Activated T-helper 1 cell treated with anti-CD3 and anti-CD28 coated beads, Interleukin-2, amount 50 U/mL, for 16 hours (primary cell): ENCODE measurements at regions not wholly inside any gene's neighbourhood (a gene's known extent, or its start where the extent isn't known, plus 50 kb on each side); places are given as distances from the start of the nearest gene placed in this dataset.
"Not testable (repeated sequence)": the region's sequence is repeated elsewhere in the genome, so short reads cannot be mapped to it uniquely, and the experiment has no call there.

Experiments
- DNase-seq, 2 donors: peaks; one replicate each; pipeline ENCODE4 v3.0.0-alpha.2; 2020; ENCODE audit warnings: low read depth in 1 of 2, low spot score in 1 of 2

DNA sequence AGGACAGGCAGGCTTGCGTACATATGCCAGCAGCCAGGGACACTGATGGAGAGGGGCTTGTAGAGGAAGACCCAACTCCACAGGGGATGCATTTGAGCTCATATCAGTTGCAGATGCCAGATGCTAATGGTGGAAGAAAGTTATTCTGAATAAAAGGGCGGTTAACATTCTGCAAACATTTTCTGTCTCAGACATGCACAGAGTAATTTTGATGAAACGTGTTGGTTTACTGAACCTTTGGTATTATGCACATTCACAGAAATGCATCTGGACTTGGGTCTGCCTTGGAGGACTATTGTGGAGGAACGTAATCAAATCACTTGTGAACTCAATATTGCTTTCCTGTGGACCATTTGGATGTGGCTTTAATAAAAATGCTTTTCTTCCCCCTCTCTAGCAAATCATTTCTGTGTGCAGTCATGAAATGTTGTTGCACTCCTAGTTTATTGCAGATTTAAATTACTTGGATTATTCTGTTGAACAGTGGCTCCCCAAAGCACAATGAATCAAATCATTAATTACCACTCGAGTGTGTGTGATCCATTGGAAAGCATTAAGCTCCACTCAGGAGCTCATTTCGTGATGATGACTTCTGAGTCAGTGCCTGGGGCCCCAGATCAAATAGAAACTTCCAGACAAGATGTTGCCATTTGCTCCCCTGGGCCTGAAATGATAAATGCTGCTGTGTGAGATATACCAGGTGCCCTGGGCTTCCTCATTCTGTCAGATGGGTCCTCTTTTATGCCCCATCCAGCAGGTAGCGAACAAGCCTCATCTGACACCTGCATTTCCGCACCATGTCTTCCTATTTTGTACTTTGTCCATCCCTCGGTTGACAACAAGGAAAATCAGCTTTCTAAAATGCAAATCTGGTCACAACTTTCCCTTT, 697.0 kb upstream of the HS6ST1 start:
- DNase-seq = no peak

DNA sequence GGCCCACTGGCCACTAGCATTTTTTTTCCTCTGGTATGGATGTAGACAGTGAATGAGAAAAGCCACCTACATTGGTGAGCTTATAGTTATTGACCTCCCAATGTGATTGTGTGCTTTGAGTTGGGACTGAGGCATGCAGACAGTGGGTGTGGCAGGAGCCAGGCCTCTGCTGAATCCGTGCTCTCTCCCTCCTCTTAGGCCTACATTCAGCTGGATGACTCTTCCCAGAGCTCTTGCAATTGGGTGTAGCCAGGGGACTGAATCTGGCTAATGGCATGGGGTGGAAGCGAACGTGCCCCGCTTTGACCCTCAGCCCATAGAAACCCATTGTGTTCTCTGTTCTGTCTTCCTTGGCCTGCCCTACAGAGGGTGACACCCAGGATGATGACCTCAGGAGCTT, 698.3 kb upstream of the HS6ST1 start:
- DNase-seq = no peak

- no peak for DNase-seq
Measured at GRCh38 chr2:129024796-129025195, 706.1 kb upstream of the HS6ST1 start.

DNA sequence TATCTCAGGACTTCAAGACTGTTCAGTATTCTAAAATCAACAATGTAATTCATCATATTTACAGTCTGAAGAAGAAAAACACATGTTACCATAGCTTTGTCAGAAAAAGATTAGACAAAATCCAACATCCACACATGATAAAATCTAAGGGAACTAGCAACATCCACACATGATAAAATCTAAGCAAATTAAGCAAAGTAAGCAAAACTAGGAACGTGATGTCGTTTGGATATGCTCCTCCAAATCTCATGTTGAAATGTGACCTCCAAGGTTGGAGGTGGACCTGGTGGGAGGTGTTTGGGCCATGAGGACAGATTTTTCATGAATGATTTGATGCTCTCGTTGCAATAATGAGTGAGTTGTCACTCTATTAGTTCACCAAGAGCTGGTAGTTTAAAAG, 717.3 kb upstream of the HS6ST1 start:
- no peak for DNase-seq

DNA sequence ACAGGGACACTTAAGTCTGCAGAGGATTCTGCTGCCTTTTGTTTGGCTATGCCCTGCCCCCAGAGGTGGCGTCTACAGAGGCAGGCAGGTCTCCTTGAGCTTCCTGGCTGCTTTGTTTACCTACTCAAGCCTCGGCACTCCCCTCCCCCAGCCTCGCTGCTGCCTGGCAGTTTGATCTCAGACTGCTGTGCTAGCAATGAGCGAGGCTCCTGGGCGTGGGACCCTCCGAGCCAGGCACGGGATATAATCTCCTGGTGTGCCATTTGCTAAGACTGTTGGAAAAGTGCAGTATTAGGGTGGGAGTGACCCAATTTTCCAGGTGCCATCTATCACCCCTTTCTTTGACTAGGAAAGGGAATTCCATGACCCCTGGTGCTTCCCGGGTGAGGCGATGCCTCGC, 725.0 kb upstream of the HS6ST1 start:
- DNase-seq = not testable (repeated sequence)

GRCh38 chr2:129046475-129046874, 727.8 kb upstream of the HS6ST1 start:
- DNase-seq = not testable (repeated sequence)

DNA sequence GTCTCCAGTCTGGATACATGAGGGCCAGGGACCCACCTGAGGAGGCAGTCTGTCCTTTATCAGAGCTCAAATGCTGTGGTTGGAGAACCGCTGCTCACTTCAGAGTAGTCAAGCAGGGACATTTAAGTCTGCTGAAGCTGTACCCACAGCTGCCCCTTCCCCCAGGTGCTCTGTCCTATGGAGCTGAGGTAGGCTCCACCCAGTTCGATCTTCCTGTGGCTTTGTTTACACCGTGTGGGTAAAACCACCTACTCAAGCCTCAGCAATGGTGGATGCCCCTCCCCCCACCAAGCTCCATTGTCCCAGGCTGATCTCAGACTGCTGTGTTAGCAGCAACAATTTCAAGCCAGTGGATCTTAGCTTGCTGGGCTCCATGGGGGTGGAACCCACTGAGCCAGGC, 731.4 kb upstream of the HS6ST1 start:
- no peak for DNase-seq

DNA sequence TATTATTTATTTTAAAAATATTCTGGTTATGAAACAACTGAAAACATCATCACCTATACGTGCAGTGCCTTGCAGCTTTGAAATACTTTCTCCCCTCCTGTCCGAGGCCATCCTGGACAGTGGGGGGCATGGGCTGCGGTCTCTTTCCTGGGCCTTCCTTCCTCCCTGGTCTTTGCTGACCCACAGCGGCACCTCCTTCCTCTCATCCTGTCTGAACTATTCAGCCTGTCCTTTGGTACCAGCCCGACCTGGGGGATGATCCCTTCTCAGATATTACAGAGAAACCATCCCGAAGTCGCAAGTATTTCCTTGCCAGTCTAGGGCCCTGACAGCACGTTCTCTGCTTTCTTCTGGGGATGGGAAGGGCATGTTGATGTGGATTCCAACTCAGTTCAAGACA, 736.6 kb upstream of the HS6ST1 start:
- DNase-seq = no peak

DNA sequence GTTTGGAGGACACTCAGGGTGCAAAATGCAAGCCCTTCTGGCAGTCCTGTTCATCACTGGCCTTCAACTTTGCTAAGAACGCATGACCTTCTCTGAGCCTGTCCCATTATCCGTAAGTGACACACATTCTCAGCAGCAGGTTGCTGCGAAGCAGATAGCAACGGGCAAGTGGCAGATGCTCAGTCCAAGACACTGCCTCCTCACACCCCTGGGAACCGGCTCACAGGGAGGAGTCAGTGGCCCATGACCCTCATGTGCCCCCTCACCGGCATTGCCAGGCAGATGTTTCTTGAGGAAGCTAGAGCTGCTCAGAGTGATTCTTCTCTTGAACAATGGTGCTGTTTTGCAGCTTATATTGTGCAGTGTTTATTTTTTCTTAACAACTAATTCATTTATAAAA, 737.2 kb upstream of the HS6ST1 start:
- no peak for DNase-seq

DNA sequence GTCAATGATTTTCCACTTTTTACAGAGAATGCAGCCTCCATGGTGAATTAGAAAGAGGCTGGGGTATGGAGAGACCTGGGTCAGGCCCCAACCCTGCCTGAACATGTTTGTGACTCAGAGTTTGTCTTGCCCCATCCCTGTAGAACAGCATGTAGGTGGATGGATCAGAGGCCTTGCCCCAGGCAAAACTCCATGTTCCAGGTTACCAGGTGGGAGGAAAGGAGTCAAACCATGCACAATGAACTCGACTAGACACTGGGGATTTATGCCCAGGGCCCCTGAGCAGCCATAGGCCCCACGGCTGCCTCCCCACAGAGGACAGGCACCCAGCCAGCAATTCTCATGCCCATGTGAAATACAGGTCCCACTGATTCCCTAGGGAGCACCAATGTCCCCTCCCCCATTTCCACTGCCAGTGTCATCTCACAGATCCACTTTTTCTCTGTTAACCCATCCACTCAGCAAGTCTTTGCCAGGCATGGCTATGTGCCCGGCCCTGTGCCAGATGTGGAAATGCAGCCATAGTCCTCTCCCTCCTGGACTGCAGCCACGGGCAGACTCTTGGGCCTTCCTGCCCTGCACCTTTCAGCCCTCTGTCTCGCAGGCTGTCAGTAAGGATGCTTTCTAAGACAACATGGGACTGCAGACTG, 737.8 kb upstream of the HS6ST1 start:
- no peak for DNase-seq

DNA sequence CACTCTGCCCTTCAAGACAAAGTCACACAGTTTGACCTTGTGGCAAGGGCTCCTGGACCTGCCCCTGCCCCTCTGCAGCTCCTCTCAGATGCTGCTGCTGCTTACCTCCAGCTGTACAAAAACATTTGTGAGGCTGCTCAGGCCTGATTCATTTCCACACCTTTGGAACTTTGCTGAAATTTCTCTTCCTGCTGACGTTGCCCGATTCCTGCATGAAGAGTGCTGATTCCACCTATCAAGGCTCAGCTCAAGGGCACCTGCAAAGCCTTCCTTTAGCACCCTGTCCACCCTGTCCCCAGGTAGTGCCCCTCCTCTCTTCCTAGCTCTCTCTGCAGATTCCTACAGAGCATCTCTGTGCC, 738.3 kb upstream of the HS6ST1 start:
- no peak for DNase-seq

GRCh38 chr2:129058981-129059380, 740.3 kb upstream of the HS6ST1 start:
- no peak for DNase-seq

- DNase-seq = no peak
Measured at GRCh38 chr2:129059476-129059875, 740.8 kb upstream of the HS6ST1 start.

DNA sequence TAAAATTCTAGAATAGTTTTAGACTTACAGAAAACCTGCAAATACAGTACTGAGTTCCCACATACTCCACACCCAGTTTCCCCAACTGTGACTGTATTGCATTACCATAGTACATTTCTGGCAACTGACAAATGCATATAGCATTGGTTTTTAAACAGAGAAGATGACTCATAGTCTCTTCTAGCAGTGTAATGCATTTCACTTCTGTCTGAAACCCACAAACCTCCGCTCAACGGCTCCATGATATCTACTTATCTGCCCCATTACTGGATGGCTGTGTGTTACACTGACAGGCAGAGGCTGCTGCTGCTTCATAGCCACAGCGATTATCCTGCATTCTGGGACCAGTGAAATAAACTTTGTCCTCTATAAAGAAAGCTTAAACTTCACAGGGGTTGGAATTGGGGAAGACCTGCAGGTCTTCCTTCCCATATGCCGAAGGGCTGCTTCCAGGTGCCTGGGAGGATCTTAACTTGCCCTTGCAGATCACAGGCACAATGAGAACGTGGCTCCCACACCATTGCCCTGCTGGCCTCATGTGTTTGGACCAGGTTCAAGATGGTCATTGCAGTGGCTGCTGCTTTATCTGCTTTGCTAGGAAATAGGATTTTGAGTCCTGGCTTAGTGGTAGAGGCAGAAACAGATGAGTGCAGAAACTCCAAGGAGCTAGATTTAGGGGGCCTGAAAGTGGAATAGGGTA, 742.6 kb upstream of the HS6ST1 start:
- DNase-seq = no peak

- no peak for DNase-seq
Measured at GRCh38 chr2:129061769-129062121, 743.1 kb upstream of the HS6ST1 start.

DNA sequence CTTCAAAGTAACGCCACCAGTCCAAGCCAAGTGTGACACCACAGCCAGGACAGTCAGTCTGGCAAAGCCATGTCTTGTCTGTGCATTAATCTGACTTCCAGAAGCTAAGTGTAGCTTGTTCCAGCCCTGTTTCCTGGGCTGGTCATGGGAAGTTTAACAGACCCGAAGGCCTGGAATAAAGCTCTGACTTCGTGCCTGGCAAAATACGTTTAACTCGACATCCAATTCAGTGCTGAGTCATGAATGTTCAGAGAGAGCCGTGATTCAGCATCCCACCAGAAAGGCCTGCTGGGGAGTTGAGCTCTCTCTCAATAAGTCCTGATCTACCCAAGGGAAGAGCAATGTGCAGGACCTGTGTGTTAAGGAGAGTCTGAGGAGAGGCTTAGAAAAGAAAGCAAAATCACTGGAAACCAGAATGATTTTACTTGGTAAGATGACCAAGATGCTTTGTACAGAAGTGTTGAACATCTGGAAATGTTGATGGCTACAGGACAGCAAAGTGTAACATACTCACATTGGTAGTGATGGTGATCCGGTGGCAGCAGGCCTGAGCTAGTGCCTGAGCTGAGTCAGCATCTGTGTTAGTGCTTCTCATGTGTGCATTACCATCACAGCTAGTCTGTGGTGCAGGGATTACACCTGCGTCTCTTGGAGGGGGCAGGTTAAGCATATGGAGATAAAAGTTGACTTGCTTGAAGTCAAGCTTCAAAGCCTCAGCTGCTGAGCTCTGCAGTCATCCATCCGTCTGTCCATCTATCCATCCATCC, 743.7 kb upstream of the HS6ST1 start:
- DNase-seq = no peak

- DNase-seq = no peak
Measured at GRCh38 chr2:129067070-129067469, 748.4 kb upstream of the HS6ST1 start.

DNA sequence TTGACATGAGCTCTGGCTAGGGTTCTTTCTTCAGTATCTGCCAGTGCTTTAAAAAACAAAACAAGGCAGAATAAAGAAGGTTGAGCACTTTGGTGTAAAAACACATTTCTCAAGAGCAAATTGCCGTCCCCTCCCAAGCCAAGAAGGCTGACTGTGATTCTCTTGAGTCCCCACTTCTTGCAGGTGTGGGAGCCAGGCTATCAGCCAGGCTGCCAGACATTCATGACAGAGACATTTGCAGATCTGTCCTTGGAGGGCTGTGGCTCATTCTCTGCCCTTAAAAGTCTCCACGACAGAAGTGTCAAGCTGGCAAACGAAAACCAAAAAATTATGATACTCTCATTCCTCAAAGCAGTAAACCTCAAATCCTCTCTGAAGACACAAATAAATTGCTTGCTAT, 749.3 kb upstream of the HS6ST1 start:
- no peak for DNase-seq

DNA sequence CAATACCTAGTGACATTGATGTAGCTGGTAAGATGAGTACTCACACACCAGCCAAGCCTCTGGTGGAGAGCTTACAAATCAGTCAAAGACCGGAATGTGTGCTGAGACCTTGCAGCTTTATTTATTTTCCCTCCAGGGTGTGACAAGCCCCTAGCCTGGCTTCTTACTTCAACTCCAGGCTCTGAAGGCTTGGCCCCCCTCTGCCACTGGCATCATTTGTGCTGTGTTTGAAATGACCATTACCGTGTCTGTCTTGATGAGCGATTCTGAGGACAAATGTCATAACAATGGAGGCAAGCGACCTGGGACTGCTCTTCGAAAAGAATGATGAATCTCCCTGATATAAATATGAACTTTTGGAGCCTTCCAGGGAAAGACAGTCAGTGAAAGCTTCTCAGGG, 749.9 kb upstream of the HS6ST1 start:
- no peak for DNase-seq

DNA sequence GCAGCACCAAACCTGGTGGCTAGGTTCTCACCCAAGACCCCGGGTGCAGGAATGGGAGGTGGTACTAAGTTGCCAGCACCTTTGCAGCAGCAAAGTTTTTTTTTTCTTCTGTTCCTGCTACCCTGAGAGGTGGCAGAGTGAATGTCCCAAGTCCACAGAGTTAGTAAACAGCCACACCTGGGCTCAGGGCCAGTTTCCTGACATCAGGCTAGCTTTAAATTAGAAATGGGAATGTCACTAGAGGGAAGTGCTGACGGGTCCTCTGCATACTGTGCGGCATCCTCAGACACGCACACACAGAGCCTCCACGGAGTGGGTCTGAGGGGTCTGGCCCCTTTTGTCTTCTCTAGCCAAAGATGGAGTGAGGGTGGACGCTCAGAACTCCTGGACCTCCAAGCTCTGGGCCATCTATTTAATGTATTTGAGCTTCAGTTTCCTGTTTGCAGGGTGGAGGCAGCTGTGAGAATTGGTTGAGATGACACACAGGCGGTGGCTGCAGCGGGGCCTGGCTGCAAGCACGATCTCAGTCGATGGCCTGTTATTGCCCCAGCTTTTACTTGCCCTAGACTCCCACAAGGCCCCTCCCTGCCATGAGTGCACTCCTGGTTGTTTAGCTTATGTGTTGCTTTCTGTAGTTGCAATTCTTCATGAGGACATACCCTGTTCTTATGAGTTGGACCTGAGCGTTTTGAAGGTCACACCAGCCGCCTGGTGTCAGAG, 751.4 kb upstream of the HS6ST1 start:
- DNase-seq = no peak

- no peak for DNase-seq
Measured at GRCh38 chr2:129070663-129071062, 752.0 kb upstream of the HS6ST1 start.
